BLaER1 (cell line): ENCODE measurements at regions not wholly inside any gene's neighbourhood (a gene's known extent, or its start where the extent isn't known, plus 50 kb on each side); places are given as distances from the start of the nearest gene placed in this dataset.
A peak's percentile ranks its signal among the peaks of the same experiment; 100 is the strongest.
"Not testable (repeated sequence)": the region's sequence is repeated elsewhere in the genome, so short reads cannot be mapped to it uniquely, and the experiment has no call there.

Source experiments
- H3K27ac ChIP-seq: shearing (Covaris generic); formaldehyde crosslinking; 2 replicates; pipeline ENCODE4 v1.8.1; 2022
- H3K27me3 ChIP-seq: shearing (Covaris generic); formaldehyde crosslinking; 2 replicates; pipeline ENCODE4 v1.8.1; 2022
- H3K36me3 ChIP-seq: shearing (Covaris generic); formaldehyde crosslinking; 2 replicates; pipeline ENCODE4 v1.8.1; 2022
- H3K4me1 ChIP-seq: shearing (Covaris generic); formaldehyde crosslinking; 2 replicates; pipeline ENCODE4 v1.8.1; 2022
- H3K4me2 ChIP-seq: shearing (Covaris generic); formaldehyde crosslinking; 2 replicates; pipeline ENCODE4 v1.8.1; 2022
- H3K4me3 ChIP-seq: shearing (Covaris generic); formaldehyde crosslinking; 2 replicates; pipeline ENCODE4 v1.8.1; 2022
- H3K9ac ChIP-seq: shearing (Covaris generic); formaldehyde crosslinking; 2 replicates; pipeline ENCODE4 v1.8.1; 2022
- H3K9me3 ChIP-seq: shearing (Covaris generic); formaldehyde crosslinking; 2 replicates; pipeline ENCODE4 v1.8.1; 2022
- H4K20me1 ChIP-seq: shearing (Covaris generic); formaldehyde crosslinking; 2 replicates; pipeline ENCODE4 v1.8.1; 2022
- Cebpa-rat ChIP-seq: shearing (Covaris generic); IDR thresholded peaks from 2 replicates; pipeline ENCODE4 v1.8.1; 2022

DNA sequence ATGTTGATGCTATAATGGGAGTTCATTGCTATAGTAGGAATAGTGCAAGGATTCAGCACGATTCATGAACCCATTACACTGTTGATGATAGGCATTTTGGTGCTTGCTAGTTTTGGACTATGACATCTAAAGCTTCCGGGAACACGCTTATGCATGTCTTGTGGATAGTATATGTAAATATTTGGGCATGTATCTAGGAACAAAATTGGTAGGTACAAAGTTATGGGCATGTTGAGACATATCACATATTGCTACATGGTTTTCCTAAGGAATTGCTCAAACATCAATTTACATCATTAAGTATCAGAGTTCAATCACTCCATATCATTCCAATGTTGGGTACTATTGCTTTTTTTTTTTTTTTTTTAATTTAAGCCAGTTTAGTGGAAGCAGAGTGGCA lies 1103.2 kb downstream of the TBC1D22A start:
- Histone ChIP-seq H3K4me2 (no peak overlapping the region), H4K20me1 (no peaks in the 10 kb centered on the region), H3K27ac (no peak overlapping the region), H3K4me1 (peaks cover under 1% of the 10 kb centered on the region; the same call in 1 of the 2 replicates), H3K4me3 (no peak overlapping the region), H3K9me3 (peaks cover 6% of the 10 kb centered on the region), H3K27me3 (no peaks in the 10 kb centered on the region), H3K36me3 (no peaks in the 10 kb centered on the region), H3K9ac (no peak overlapping the region)
- no peak for TF ChIP-seq Cebpa-rat

DNA sequence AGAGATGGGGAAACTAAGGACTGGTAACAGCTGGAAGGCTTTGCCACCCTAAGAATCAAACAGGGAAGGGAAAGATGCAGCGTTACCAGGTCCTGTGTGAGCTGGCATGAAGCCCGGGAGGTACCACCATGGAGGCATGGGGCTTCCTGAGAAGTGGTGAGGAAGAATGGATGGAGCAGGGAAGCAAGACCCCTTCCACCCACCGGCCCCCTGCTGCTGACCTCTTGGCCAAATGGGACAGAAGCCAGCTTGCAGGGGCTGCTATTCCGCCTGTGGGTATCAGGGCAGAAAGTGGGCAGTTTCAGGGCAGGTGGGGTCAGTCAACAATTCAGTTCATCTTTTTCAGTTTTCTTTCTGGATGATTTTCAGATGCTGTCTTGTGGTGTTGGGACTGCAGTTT lies 1099.9 kb downstream of the TBC1D22A start:
- no peak for TF ChIP-seq Cebpa-rat
- Histone ChIP-seq H3K36me3 (no peaks in the 10 kb centered on the region), H4K20me1 (no peaks in the 10 kb centered on the region), H3K9me3 (peaks cover 6% of the 10 kb centered on the region; the same call in 1 of the 2 replicates), H3K4me2 (no peak overlapping the region), H3K4me3 (no peak overlapping the region), H3K27ac (no peak overlapping the region), H3K9ac (no peak overlapping the region), H3K4me1 (peaks cover 12% of the 10 kb centered on the region), H3K27me3 (no peaks in the 10 kb centered on the region)

DNA sequence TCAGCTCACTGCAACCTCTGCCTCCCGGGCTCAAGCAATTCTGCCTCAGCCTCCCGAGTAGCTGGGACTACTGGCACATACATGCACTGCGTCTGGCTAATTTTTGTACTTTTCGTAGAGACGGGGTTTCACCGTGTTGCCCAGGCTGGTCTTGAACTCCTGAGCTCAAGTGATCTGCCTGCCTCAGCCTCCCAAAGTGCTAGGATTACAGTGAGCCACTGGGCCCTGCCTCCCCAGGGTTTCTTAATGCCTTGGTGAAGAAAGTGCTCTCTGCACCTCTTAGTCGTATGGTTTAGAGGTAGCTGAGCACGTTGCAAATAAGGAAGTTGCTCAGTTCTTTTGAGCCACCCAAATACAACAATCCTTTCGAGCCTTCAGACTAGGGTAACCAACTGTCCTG lies 1098.5 kb downstream of the TBC1D22A start:
- not testable (repeated sequence) for H3K4me3 ChIP-seq, H3K4me2 ChIP-seq, H3K9me3 ChIP-seq, H3K9ac ChIP-seq, H4K20me1 ChIP-seq, H3K36me3 ChIP-seq, H3K27ac ChIP-seq, H3K27me3 ChIP-seq
- H3K4me1 ChIP-seq = peaks cover 12% of the 10 kb centered on the region

- Histone ChIP-seq H3K9ac (no peak overlapping the region), H4K20me1 (no peaks in the 10 kb centered on the region), H3K4me2 (peak overlapping the region; percentile 39), H3K27me3 (no peaks in the 10 kb centered on the region), H3K27ac (no peak overlapping the region), H3K4me3 (no peak overlapping the region), H3K4me1 (peaks cover 12% of the 10 kb centered on the region), H3K36me3 (no peaks in the 10 kb centered on the region), H3K9me3 (peaks cover 6% of the 10 kb centered on the region; the same call in 1 of the 2 replicates)
- TF ChIP-seq Cebpa-rat = no peak
These were observed 1097.6 kb downstream of the TBC1D22A start for GRCh38 chr22:47859881-47860525.

DNA sequence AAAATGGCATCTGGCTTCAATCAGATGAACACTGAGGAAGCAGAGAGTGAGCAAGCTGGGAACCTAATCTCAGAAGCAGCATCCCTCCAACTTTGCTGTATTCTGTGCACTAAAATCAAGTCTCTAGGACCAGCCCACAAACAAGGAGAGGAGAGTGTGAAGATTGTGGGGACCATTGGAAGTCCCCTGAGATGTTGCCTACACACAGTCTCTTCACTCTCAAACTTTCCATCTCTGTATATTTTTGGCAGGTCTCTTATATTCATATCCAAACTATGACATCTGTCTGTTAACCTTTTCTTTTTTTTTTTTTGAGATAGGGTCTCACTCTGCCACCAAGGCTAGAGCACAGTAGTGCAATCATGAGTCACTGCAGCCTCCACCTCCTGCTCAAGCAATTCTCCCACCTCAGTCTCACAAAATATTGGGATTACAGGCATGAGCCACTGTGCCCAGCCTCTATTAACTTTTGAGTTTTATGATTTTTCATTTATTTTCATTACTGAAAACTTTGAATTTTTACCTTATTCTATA lies 1096.4 kb downstream of the TBC1D22A start:
- Histone ChIP-seq H3K27me3 (no peaks in the 10 kb centered on the region), H3K27ac (no peak overlapping the region), H3K9me3 (peaks cover 6% of the 10 kb centered on the region; the same call in 1 of the 2 replicates), H3K9ac (no peak overlapping the region), H3K4me2 (no peak overlapping the region), H3K4me3 (no peak overlapping the region), H3K36me3 (no peaks in the 10 kb centered on the region), H3K4me1 (peaks cover 14% of the 10 kb centered on the region), H4K20me1 (no peaks in the 10 kb centered on the region)
- TF ChIP-seq Cebpa-rat = no peak

GRCh38 chr22:47854680-47855079 lies 1092.2 kb downstream of the TBC1D22A start:
- Histone ChIP-seq H3K4me1 (peaks cover 33% of the 10 kb centered on the region), H3K27me3 (peaks cover 5% of the 10 kb centered on the region; the same call in 1 of the 2 replicates), H3K4me2 (no peak overlapping the region), H3K36me3 (no peaks in the 10 kb centered on the region), H3K9me3 (peaks cover 6% of the 10 kb centered on the region; the same call in 1 of the 2 replicates), H3K4me3 (no peak overlapping the region), H4K20me1 (no peaks in the 10 kb centered on the region), H3K9ac (no peak overlapping the region), H3K27ac (no peak overlapping the region)
- TF ChIP-seq Cebpa-rat = no peak

GRCh38 chr22:47854251-47854650 lies 1091.8 kb downstream of the TBC1D22A start:
- Histone ChIP-seq H3K27me3 (peaks cover 5% of the 10 kb centered on the region; the same call in 1 of the 2 replicates), H3K4me1 (peaks cover 31% of the 10 kb centered on the region), H3K4me3 (no peak overlapping the region), H3K27ac (no peak overlapping the region), H3K36me3 (no peaks in the 10 kb centered on the region), H3K9ac (no peak overlapping the region), H3K4me2 (no peak overlapping the region), H3K9me3 (peaks cover 6% of the 10 kb centered on the region; the same call in 1 of the 2 replicates), H4K20me1 (no peaks in the 10 kb centered on the region)
- TF ChIP-seq Cebpa-rat = no peak

GRCh38 chr22:47853750-47854149 lies 1091.3 kb downstream of the TBC1D22A start:
- no peaks in the 10 kb centered on the region for H3K36me3 ChIP-seq
- H3K4me3 ChIP-seq = no peak overlapping the region
- H3K27ac ChIP-seq = no peak overlapping the region

DNA sequence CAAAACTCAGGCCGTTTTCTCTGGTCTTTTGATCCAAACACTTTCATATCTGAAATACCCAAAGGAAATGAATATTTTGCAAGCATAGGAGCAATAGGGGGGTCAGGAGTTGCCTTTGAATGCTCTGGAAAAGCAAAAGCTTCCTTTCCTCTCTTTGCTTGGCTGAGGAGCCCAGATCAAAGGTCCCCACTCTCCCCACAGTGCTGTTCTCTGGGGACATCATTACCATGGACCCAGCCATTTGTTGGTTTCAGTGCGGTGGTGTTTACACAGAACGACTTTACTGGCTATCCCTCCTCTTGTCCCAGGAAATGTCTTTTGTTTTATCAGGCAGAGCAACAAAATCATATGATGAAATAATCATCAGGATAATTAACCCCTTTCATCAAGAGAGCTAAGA lies 1089.1 kb downstream of the TBC1D22A start:
- peaks cover 5% of the 10 kb centered on the region; the same call in 1 of the 2 replicates for H3K27me3 ChIP-seq
- peak overlapping the region; percentile 55 for H3K4me2 ChIP-seq
- H3K9ac ChIP-seq = no peak overlapping the region
- H3K9me3 ChIP-seq = no peaks in the 10 kb centered on the region
- H3K4me3 ChIP-seq = no peak overlapping the region
- no peak for TF ChIP-seq Cebpa-rat
- no peaks in the 10 kb centered on the region for H4K20me1 ChIP-seq
- peaks cover 31% of the 10 kb centered on the region for H3K4me1 ChIP-seq
- H3K36me3 ChIP-seq = no peaks in the 10 kb centered on the region
- H3K27ac ChIP-seq = no peak overlapping the region

More at GRCh38 chr22:47853750-47854149, 1091.3 kb downstream of the TBC1D22A start:
- TF ChIP-seq Cebpa-rat = no peak
- peaks cover 5% of the 10 kb centered on the region; the same call in 1 of the 2 replicates for H3K9me3 ChIP-seq
- no peaks in the 10 kb centered on the region for H4K20me1 ChIP-seq
- peaks cover 5% of the 10 kb centered on the region; the same call in 1 of the 2 replicates for H3K27me3 ChIP-seq
- H3K4me2 ChIP-seq = no peak overlapping the region
- no peak overlapping the region for H3K9ac ChIP-seq
- H3K4me1 ChIP-seq = peaks cover 31% of the 10 kb centered on the region

- peaks cover 31% of the 10 kb centered on the region for H3K4me1 ChIP-seq
- no peak overlapping the region for H3K9ac ChIP-seq
- H3K4me2 ChIP-seq = peak overlapping the region; percentile 55
- H4K20me1 ChIP-seq = no peaks in the 10 kb centered on the region
- no peaks in the 10 kb centered on the region for H3K9me3 ChIP-seq
- no peak overlapping the region for H3K27ac ChIP-seq
- H3K36me3 ChIP-seq = no peaks in the 10 kb centered on the region
- TF ChIP-seq Cebpa-rat = no peak
- peaks cover 5% of the 10 kb centered on the region; the same call in 1 of the 2 replicates for H3K27me3 ChIP-seq
- H3K4me3 ChIP-seq = no peak overlapping the region
These were observed 1088.2 kb downstream of the TBC1D22A start for GRCh38 chr22:47850644-47851151.
